Gastroesophageal sphincter (tissue), 3 donors: ENCODE measurements at regions not wholly inside any gene's neighbourhood (a gene's known extent, or its start where the extent isn't known, plus 50 kb on each side); places are given as distances from the start of the nearest gene placed in this dataset.

ENCODE experiments used
- CTCF ChIP-seq, 4 experiments: fragments of 200-600 bp in 2 of 4; fragments of 450-650 bp in 2 of 4; sonication (generic) in 1 of 4; IDR thresholded peaks; one replicate each; pipeline ENCODE4 v1.5.1; 2017 to 2019; ENCODE audit warnings: antibody characterized with exemption in 4 of 4, mild to moderate bottlenecking in 2 of 4, moderate library complexity in 2 of 4
- POLR2A ChIP-seq, 2 donors: fragments of 450-650 bp; IDR thresholded peaks; one replicate each; pipeline ENCODE4 v1.6.1; 2017; ENCODE audit warnings: antibody characterized with exemption in 2 of 2, mild to moderate bottlenecking in 2 of 2, moderate library complexity in 1 of 2

GRCh38 chr2:21820271-21820670, 696.5 kb downstream of the TDRD15 start:
- TF ChIP-seq CTCF (IDR thresholded peaks at IDR 0.05) (no peak), POLR2A (IDR thresholded peaks at IDR 0.05) (no peak)
